GM20000 (cell line): ENCODE measurements at regions not wholly inside any gene's neighbourhood (a gene's known extent, or its start where the extent isn't known, plus 50 kb on each side); places are given as distances from the start of the nearest gene placed in this dataset.

Experiments
- DNase-seq: peaks from one replicate; pipeline ENCODE4 v3.0.0; 2012; ENCODE audit warnings: low spot score
- CTCF ChIP-seq: IDR thresholded peaks from 2 replicates; pipeline ENCODE4 v1.5.1; 2012; ENCODE audit warnings: mild to moderate bottlenecking, control low read depth; ENCODE audit errors: extremely low read depth, missing control alignments

- DNase-seq, result no peak
- TF ChIP-seq CTCF, result no peak
Measured at GRCh38 chr16:64545768-64546167, 576.1 kb downstream of the CDH11 start.

- no peak for TF ChIP-seq CTCF
- no peak for DNase-seq
Measured at GRCh38 chr16:64544859-64545258, 577.0 kb downstream of the CDH11 start.

GRCh38 chr16:64543441-64543840 is 578.4 kb downstream of the CDH11 start:
- no peak for DNase-seq
- TF ChIP-seq CTCF, result no peak

GRCh38 chr16:64543031-64543430 is 578.8 kb downstream of the CDH11 start:
- TF ChIP-seq CTCF, result no peak
- no peak for DNase-seq

GRCh38 chr16:64542152-64542551 is 579.7 kb downstream of the CDH11 start:
- no peak for TF ChIP-seq CTCF
- no peak for DNase-seq

GRCh38 chr16:64541621-64542020 is 580.2 kb downstream of the CDH11 start:
- TF ChIP-seq CTCF, result no peak
- no peak for DNase-seq

GRCh38 chr16:64540434-64540833 is 581.4 kb downstream of the CDH11 start:
- no peak for DNase-seq
- TF ChIP-seq CTCF, result no peak
